ENCODE measurements at regions not wholly inside any gene's neighbourhood (a gene's known extent, or its start where the extent isn't known, plus 50 kb on each side); places are given as distances from the start of the nearest gene placed in this dataset.

DNA sequence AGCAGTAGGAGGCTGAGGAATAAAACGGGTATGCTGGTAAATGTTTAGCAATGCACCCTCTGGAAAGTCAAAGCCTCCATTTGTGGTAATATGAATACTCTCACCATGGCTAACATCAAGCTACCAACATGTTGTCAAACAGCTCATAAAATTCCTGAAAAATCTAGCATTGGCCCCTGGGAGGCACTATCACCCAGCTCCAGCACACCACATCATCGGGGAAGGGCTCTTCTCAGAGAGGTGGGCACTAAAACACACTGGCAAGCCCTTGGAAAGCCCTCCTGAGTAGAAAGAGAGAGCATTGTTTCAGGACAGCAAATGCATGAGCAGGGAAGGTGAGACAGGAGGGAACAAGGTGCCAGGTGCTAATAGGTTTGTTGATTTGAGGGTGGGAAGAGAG, 53.9 kb upstream of the FLT1 start:
- ChIA-PET POLR2A (no interaction called here), CTCF (interaction anchor here (0.5 to 0.7 kb wide), 4 partner anchors 9 to 606 kb away, joined by 3 to 4 read pairs (median 3); no protein-coding TSS in a partner anchor)
- Histone ChIP-seq H3K4me1 (ENCODE audit: control insufficient read depth, insufficient read depth, low read length) (no peaks in the 10 kb centered on the region), H3K36me3 (ENCODE audit: control insufficient read depth in 2 of 2, insufficient read depth in 1 of 2, low read length in 2 of 2) (no peaks in the 10 kb centered on the region), H3K4me3 (ENCODE audit: low read depth, low read length) (no peak overlapping the region), H3K27ac (ENCODE audit: extremely low read depth, low read depth, low read length) (no peak overlapping the region), H3K9me3 (ENCODE audit: control insufficient read depth, insufficient read depth, low read depth, low read length) (no peaks in the 10 kb centered on the region)
- TF ChIP-seq ZNF658 (tag by site-specific recombination; IDR thresholded peaks at IDR 0.05) (no peak), ZNF404 (tag by site-specific recombination; IDR thresholded peaks at IDR 0.05) (no peak), ZNF391 (tag by site-specific recombination; IDR thresholded peaks at IDR 0.05; ENCODE audit: borderline replicate concordance, low read depth) (no peak), ZFP41 (tag by site-specific recombination; IDR thresholded peaks at IDR 0.05; ENCODE audit: borderline replicate concordance) (no peak), ZNF629 (tag by site-specific recombination; IDR thresholded peaks at IDR 0.05) (no peak), ZNF239 (tag by site-specific recombination; IDR thresholded peaks at IDR 0.05) (no peak), ZNF501 (tag by site-specific recombination; IDR thresholded peaks at IDR 0.05) (no peak), ZSCAN23 (tag by site-specific recombination; IDR thresholded peaks at IDR 0.05) (no peak), ZNF510 (tag by site-specific recombination; IDR thresholded peaks at IDR 0.05; ENCODE audit: insufficient replicate concordance) (no peak)
- TF ChIP-seq, protein P1, sequence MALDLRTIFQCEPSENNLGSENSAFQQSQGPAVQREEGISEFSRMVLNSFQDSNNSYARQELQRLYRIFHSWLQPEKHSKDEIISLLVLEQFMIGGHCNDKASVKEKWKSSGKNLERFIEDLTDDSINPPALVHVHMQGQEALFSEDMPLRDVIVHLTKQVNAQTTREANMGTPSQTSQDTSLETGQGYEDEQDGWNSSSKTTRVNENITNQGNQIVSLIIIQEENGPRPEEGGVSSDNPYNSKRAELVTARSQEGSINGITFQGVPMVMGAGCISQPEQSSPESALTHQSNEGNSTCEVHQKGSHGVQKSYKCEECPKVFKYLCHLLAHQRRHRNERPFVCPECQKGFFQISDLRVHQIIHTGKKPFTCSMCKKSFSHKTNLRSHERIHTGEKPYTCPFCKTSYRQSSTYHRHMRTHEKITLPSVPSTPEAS (tag by site-specific recombination; IDR thresholded peaks at IDR 0.05) = no peak
- TF ChIP-seq, protein P2, sequence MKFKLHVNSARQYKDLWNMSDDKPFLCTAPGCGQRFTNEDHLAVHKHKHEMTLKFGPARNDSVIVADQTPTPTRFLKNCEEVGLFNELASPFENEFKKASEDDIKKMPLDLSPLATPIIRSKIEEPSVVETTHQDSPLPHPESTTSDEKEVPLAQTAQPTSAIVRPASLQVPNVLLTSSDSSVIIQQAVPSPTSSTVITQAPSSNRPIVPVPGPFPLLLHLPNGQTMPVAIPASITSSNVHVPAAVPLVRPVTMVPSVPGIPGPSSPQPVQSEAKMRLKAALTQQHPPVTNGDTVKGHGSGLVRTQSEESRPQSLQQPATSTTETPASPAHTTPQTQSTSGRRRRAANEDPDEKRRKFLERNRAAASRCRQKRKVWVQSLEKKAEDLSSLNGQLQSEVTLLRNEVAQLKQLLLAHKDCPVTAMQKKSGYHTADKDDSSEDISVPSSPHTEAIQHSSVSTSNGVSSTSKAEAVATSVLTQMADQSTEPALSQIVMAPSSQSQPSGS (tag by site-specific recombination; IDR thresholded peaks at IDR 0.05; ENCODE audit: low read depth) = no peak

DNA sequence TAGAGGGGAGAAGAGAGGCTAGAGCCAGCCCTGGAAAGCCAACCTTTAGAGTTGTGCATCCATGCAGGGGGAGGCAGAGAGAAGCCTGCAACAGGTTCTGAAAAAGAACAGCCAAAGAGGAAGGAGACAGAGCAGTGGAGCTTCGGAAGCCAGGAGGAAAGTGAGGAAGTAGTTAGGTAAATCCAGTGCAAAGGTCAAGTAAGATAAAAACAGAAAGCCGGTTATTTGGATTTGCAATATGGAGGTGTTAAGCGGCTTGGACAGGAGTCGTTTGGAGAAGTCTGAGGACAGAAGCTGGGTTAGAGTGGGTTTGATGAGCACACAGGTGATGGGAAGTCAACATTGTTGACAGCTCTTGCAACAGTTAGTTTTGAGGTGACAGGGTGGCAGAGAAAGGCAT, 53.5 kb upstream of the FLT1 start:
- H3K4me1 ChIP-seq (ENCODE audit: control insufficient read depth, insufficient read depth, low read length) = no peaks in the 10 kb centered on the region
- TF ChIP-seq ZNF701 (tag by site-specific recombination; IDR thresholded peaks at IDR 0.05) (no peak), ZFHX2 (tag by site-specific recombination; conservative IDR thresholded peaks at IDR 0.05) (no peak), ZNF791 (tag by site-specific recombination; IDR thresholded peaks at IDR 0.05) (no peak), ZNF211 (tag by site-specific recombination; IDR thresholded peaks at IDR 0.05; ENCODE audit: low read depth) (no peak), KLF10 (tag by site-specific recombination; IDR thresholded peaks at IDR 0.05) (no peak), ZNF174 (tag by site-specific recombination; IDR thresholded peaks at IDR 0.05) (no peak), ZIC2 (tag by site-specific recombination; IDR thresholded peaks at IDR 0.05) (no peak)
- TF ChIP-seq, protein P3, sequence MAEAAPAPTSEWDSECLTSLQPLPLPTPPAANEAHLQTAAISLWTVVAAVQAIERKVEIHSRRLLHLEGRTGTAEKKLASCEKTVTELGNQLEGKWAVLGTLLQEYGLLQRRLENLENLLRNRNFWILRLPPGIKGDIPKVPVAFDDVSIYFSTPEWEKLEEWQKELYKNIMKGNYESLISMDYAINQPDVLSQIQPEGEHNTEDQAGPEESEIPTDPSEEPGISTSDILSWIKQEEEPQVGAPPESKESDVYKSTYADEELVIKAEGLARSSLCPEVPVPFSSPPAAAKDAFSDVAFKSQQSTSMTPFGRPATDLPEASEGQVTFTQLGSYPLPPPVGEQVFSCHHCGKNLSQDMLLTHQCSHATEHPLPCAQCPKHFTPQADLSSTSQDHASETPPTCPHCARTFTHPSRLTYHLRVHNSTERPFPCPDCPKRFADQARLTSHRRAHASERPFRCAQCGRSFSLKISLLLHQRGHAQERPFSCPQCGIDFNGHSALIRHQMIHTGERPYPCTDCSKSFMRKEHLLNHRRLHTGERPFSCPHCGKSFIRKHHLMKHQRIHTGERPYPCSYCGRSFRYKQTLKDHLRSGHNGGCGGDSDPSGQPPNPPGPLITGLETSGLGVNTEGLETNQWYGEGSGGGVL (tag by site-specific recombination; IDR thresholded peaks at IDR 0.05) = no peak
- TF ChIP-seq, protein P4, sequence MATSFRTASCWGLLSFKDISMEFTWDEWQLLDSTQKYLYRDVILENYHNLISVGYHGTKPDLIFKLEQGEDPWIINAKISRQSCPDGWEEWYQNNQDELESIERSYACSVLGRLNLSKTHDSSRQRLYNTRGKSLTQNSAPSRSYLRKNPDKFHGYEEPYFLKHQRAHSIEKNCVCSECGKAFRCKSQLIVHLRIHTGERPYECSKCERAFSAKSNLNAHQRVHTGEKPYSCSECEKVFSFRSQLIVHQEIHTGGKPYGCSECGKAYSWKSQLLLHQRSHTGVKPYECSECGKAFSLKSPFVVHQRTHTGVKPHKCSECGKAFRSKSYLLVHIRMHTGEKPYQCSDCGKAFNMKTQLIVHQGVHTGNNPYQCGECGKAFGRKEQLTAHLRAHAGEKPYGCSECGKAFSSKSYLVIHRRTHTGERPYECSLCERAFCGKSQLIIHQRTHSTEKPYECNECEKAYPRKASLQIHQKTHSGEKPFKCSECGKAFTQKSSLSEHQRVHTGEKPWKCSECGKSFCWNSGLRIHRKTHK (tag by site-specific recombination; IDR thresholded peaks at IDR 0.05) = no peak
- POLR2A ChIA-PET = no interaction called here
- CTCF ChIA-PET = interaction anchor here (0.5 to 0.7 kb wide), 4 partner anchors 35 to 605 kb away, joined by 3 read pairs; no protein-coding TSS in a partner anchor
- no peak overlapping the region for H3K4me3 ChIP-seq (ENCODE audit: low read depth, low read length)
- no peaks in the 10 kb centered on the region for H3K9me3 ChIP-seq (ENCODE audit: control insufficient read depth, insufficient read depth, low read depth, low read length)
- H3K27ac ChIP-seq (ENCODE audit: extremely low read depth, low read depth, low read length) = no peak overlapping the region
- no peaks in the 10 kb centered on the region for H3K36me3 ChIP-seq (ENCODE audit: control insufficient read depth in 2 of 2, insufficient read depth in 1 of 2, low read length in 2 of 2)

Data from HEK293 (cell line).